ENCODE measurements at regions not wholly inside any gene's neighbourhood (a gene's known extent, or its start where the extent isn't known, plus 50 kb on each side); places are given as distances from the start of the nearest gene placed in this dataset.

DNA sequence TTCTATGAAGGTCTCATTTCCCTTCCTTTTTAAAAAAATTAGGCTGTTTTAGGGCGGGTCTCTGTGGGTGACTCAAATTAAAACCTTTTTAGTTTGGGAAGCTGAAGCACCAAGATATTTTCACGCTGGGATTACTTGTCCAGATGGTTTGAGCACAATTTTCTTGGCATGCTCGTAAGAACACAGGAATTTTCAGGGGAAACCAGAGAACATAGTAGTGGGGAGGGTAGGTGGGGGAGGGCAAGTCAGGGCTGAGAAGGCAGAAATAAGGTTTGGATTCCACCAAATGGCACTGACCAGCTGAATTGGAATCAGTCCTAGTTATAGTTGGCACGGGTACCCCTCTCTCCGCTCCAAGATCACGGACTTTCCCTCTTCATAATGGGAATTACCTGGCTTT is 97.3 kb upstream of the LRIG1 start:
- TF ChIP-seq LEF1 (IDR thresholded peaks at IDR 0.05; ENCODE audit: borderline replicate concordance), result no peak
- TF ChIP-seq, protein P1, sequence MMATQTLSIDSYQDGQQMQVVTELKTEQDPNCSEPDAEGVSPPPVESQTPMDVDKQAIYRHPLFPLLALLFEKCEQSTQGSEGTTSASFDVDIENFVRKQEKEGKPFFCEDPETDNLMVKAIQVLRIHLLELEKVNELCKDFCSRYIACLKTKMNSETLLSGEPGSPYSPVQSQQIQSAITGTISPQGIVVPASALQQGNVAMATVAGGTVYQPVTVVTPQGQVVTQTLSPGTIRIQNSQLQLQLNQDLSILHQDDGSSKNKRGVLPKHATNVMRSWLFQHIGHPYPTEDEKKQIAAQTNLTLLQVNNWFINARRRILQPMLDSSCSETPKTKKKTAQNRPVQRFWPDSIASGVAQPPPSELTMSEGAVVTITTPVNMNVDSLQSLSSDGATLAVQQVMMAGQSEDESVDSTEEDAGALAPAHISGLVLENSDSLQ (IDR thresholded peaks at IDR 0.05), result no peak
- no peak for TF ChIP-seq SUZ12 (IDR thresholded peaks at IDR 0.05)
- no peak for TF ChIP-seq BHLHE40 (IDR thresholded peaks at IDR 0.05; ENCODE audit: borderline replicate concordance)
- TF ChIP-seq TARDBP (IDR thresholded peaks at IDR 0.05), result no peak
- no peak for TF ChIP-seq FOXA1 (IDR thresholded peaks at IDR 0.05)
- no peak for TF ChIP-seq ELF4 (IDR thresholded peaks at IDR 0.05)
- TF ChIP-seq FOXM1 (IDR thresholded peaks at IDR 0.05; ENCODE audit: borderline replicate concordance), result no peak
- no peak for TF ChIP-seq ARNT (IDR thresholded peaks at IDR 0.05)
- no peak for TF ChIP-seq ZNF384 (IDR thresholded peaks at IDR 0.05)
- TF ChIP-seq CTBP1 (IDR thresholded peaks at IDR 0.05; ENCODE audit: borderline replicate concordance), result no peak
- TF ChIP-seq SP1 (IDR thresholded peaks at IDR 0.05), result no peak
- TF ChIP-seq L3MBTL2 (conservative IDR thresholded peaks at IDR 0.05), result no peak
- no peak for TF ChIP-seq NFRKB (IDR thresholded peaks at IDR 0.05)
- DNase-seq (ENCODE audit: extremely low spot score), result no peak
- POLR2A ChIA-PET, result no interaction called here
- CTCF ChIA-PET, result no interaction called here

DNA sequence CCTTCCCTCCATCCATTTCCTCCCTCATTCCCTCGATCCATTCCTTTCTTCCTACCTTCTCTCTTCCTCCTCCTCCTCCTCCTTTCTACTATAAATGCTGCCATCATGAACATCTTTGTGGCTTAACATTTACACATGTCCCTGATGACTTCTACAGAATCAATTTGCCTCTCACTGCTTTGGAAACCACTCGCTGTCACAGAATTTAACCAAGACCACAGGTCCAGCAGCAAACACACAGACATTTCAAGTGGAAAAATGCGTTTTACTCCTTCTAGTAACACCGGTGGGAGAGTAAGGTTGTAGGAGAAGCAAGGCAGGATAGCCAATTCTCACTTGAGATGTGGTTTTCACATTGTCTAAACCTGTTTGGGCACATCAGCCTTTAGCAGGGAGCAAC is 101.4 kb upstream of the LRIG1 start:
- POLR2A ChIA-PET, result no interaction called here
- CTCF ChIA-PET, result no interaction called here

DNA sequence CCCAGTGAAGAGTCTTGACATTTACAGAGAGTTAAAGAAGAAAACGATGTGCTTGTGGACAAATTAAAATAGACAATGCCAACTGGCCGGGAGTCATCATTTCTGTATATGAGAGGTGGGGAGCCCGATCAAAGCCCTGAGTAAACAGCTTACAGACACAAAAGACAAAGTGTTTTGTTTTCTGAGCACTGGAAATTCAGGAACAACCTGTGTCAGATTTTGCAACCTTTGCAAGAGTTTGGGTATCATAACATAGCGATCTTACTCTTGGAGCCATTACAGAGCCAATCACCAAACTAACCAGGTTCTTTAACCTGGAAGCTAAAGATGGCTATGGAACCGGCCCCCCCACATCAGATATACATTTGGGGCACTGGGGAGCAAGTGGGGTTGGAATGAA is 101.9 kb upstream of the LRIG1 start:
- TF ChIP-seq SP1 (IDR thresholded peaks at IDR 0.05) (no peak), TARDBP (IDR thresholded peaks at IDR 0.05) (no peak), LEF1 (IDR thresholded peaks at IDR 0.05; ENCODE audit: borderline replicate concordance) (no peak), SUZ12 (IDR thresholded peaks at IDR 0.05) (no peak), NFRKB (IDR thresholded peaks at IDR 0.05) (no peak), L3MBTL2 (conservative IDR thresholded peaks at IDR 0.05) (no peak), CTBP1 (IDR thresholded peaks at IDR 0.05; ENCODE audit: borderline replicate concordance) (no peak), BHLHE40 (IDR thresholded peaks at IDR 0.05; ENCODE audit: borderline replicate concordance) (no peak), ARNT (IDR thresholded peaks at IDR 0.05) (no peak), FOXK2 (IDR thresholded peaks at IDR 0.05) (no peak), HDGF (IDR thresholded peaks at IDR 0.05; ENCODE audit: borderline replicate concordance) (no peak), ZNF384 (IDR thresholded peaks at IDR 0.05) (no peak), FOXA1 (IDR thresholded peaks at IDR 0.05) (no peak), FOXM1 (IDR thresholded peaks at IDR 0.05; ENCODE audit: borderline replicate concordance) (no peak), ELF4 (IDR thresholded peaks at IDR 0.05) (no peak)
- TF ChIP-seq, protein P1 (IDR thresholded peaks at IDR 0.05), result no peak
- POLR2A ChIA-PET, result no interaction called here
- no peak for DNase-seq (ENCODE audit: extremely low spot score)
- CTCF ChIA-PET, result no interaction called here

More for the DNA sequence above, 101.4 kb upstream of the LRIG1 start:
- TF ChIP-seq SP1 (IDR thresholded peaks at IDR 0.05) (no peak), L3MBTL2 (conservative IDR thresholded peaks at IDR 0.05) (no peak), CTBP1 (IDR thresholded peaks at IDR 0.05; ENCODE audit: borderline replicate concordance) (no peak), HDGF (IDR thresholded peaks at IDR 0.05; ENCODE audit: borderline replicate concordance) (no peak), ELF4 (IDR thresholded peaks at IDR 0.05) (no peak), FOXA1 (IDR thresholded peaks at IDR 0.05) (no peak), FOXM1 (IDR thresholded peaks at IDR 0.05; ENCODE audit: borderline replicate concordance) (no peak), LEF1 (IDR thresholded peaks at IDR 0.05; ENCODE audit: borderline replicate concordance) (no peak), BHLHE40 (IDR thresholded peaks at IDR 0.05; ENCODE audit: borderline replicate concordance) (no peak), TARDBP (IDR thresholded peaks at IDR 0.05) (no peak), ARNT (IDR thresholded peaks at IDR 0.05) (no peak)
- TF ChIP-seq, protein P1 (IDR thresholded peaks at IDR 0.05), result no peak
- DNase-seq (ENCODE audit: extremely low spot score), result no peak

GRCh38 chr3:66603151-66603611 is 102.4 kb upstream of the LRIG1 start:
- ChIA-PET POLR2A (no interaction called here), CTCF (no interaction called here)
- TF ChIP-seq FOXK2 (IDR thresholded peaks at IDR 0.05) (no peak), CTBP1 (IDR thresholded peaks at IDR 0.05; ENCODE audit: borderline replicate concordance) (no peak), TARDBP (IDR thresholded peaks at IDR 0.05) (no peak)
- DNase-seq (ENCODE audit: extremely low spot score), result no peak

GRCh38 chr3:66604481-66604880 is 103.7 kb upstream of the LRIG1 start:
- TF ChIP-seq ZNF384 (IDR thresholded peaks at IDR 0.05), result no peak
- TF ChIP-seq CTBP1 (IDR thresholded peaks at IDR 0.05; ENCODE audit: borderline replicate concordance), result no peak
- TF ChIP-seq SUZ12 (IDR thresholded peaks at IDR 0.05), result no peak
- no peak for TF ChIP-seq BHLHE40 (IDR thresholded peaks at IDR 0.05; ENCODE audit: borderline replicate concordance)

GRCh38 chr3:66606126-66606525 is 105.3 kb upstream of the LRIG1 start:
- DNase-seq (ENCODE audit: extremely low spot score), result no peak
- ChIA-PET CTCF (no interaction called here), POLR2A (no interaction called here)
- TF ChIP-seq ZNF384 (IDR thresholded peaks at IDR 0.05) (no peak), SUZ12 (IDR thresholded peaks at IDR 0.05) (no peak), FOXK2 (IDR thresholded peaks at IDR 0.05) (no peak), LEF1 (IDR thresholded peaks at IDR 0.05; ENCODE audit: borderline replicate concordance) (no peak), HDGF (IDR thresholded peaks at IDR 0.05; ENCODE audit: borderline replicate concordance) (no peak), L3MBTL2 (conservative IDR thresholded peaks at IDR 0.05) (no peak), ELF4 (IDR thresholded peaks at IDR 0.05) (no peak), BHLHE40 (IDR thresholded peaks at IDR 0.05; ENCODE audit: borderline replicate concordance) (no peak), FOXA1 (IDR thresholded peaks at IDR 0.05) (no peak), TARDBP (IDR thresholded peaks at IDR 0.05) (no peak), SP1 (IDR thresholded peaks at IDR 0.05) (no peak), FOXM1 (IDR thresholded peaks at IDR 0.05; ENCODE audit: borderline replicate concordance) (no peak), NFRKB (IDR thresholded peaks at IDR 0.05) (no peak), ARNT (IDR thresholded peaks at IDR 0.05) (no peak), CTBP1 (IDR thresholded peaks at IDR 0.05; ENCODE audit: borderline replicate concordance) (no peak)
- TF ChIP-seq, protein P1 (IDR thresholded peaks at IDR 0.05), result no peak

More at GRCh38 chr3:66604481-66604880, 103.7 kb upstream of the LRIG1 start:
- DNase-seq (ENCODE audit: extremely low spot score), result no peak
- CTCF ChIA-PET, result no interaction called here
- POLR2A ChIA-PET, result no interaction called here
